Fibroblast of lung (primary cell): ENCODE measurements at regions not wholly inside any gene's neighbourhood (a gene's known extent, or its start where the extent isn't known, plus 50 kb on each side); places are given as distances from the start of the nearest gene placed in this dataset.

Experiments
- EZH2 ChIP-seq: IDR thresholded peaks from 2 replicates; pipeline ENCODE4 v1.5.1; 2012; ENCODE audit warnings: low read length, control low read depth, mild to moderate bottlenecking; ENCODE audit errors: missing control alignments
- TF ChIP-seq, protein P1 (sequence below), 2 donors: IDR thresholded peaks in 1 of 2; conservative IDR thresholded peaks in 1 of 2; 1 replicate in 1 of 2; 2 replicates in 1 of 2; pipeline ENCODE4 v1.5.1; 2011 to 2012; ENCODE audit warnings: low read length in 2 of 2, control low read depth in 1 of 2, inconsistent platforms in 1 of 2, low read depth in 1 of 2, mild to moderate bottlenecking in 1 of 2

GRCh38 chr7:20959281-20959680, 172.6 kb upstream of the SP8 start:
- TF ChIP-seq, protein P1, sequence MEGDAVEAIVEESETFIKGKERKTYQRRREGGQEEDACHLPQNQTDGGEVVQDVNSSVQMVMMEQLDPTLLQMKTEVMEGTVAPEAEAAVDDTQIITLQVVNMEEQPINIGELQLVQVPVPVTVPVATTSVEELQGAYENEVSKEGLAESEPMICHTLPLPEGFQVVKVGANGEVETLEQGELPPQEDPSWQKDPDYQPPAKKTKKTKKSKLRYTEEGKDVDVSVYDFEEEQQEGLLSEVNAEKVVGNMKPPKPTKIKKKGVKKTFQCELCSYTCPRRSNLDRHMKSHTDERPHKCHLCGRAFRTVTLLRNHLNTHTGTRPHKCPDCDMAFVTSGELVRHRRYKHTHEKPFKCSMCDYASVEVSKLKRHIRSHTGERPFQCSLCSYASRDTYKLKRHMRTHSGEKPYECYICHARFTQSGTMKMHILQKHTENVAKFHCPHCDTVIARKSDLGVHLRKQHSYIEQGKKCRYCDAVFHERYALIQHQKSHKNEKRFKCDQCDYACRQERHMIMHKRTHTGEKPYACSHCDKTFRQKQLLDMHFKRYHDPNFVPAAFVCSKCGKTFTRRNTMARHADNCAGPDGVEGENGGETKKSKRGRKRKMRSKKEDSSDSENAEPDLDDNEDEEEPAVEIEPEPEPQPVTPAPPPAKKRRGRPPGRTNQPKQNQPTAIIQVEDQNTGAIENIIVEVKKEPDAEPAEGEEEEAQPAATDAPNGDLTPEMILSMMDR (conservative IDR thresholded peaks at IDR 0.05 in 1 of 2, IDR thresholded peaks at IDR 0.05 in 1 of 2; ENCODE audit: low read depth in 1 of 2, low read length in 2 of 2): no peak
- no peak for TF ChIP-seq EZH2
